SK-N-SH (cell line): ENCODE measurements at regions not wholly inside any gene's neighbourhood (a gene's known extent, or its start where the extent isn't known, plus 50 kb on each side); places are given as distances from the start of the nearest gene placed in this dataset.

Source experiments
- CHD2 ChIP-seq: fragments of 150-350 bp; IDR thresholded peaks from 2 replicates; pipeline ENCODE4 v1.6.1; 2018; ENCODE audit warnings: low read length; ENCODE audit not compliant: partially characterized antibody
- CTCF ChIP-seq: fragments of 200-600 bp; sonication (generic); IDR thresholded peaks from 2 replicates; pipeline ENCODE4 v1.6.1; 2017; ENCODE audit warnings: antibody characterized with exemption, mild to moderate bottlenecking, moderate library complexity
- EP300 ChIP-seq, 2 experiments: IDR thresholded peaks; 2 replicates each; pipeline versions ENCODE4 v1.4.0 to v1.6.1; 2012; ENCODE audit warnings: borderline replicate concordance in 1 of 2, low read depth in 1 of 2, low read length in 1 of 2
- JUND ChIP-seq: IDR thresholded peaks from 2 replicates; pipeline ENCODE4 v1.4.0; 2012
- MAX ChIP-seq: IDR thresholded peaks from 2 replicates; pipeline ENCODE4 v1.4.0; 2012; ENCODE audit warnings: low read depth
- PBX3 ChIP-seq: IDR thresholded peaks from 2 replicates; pipeline ENCODE4; 2012
- USF2 ChIP-seq: fragments of 150-350 bp; IDR thresholded peaks from 2 replicates; pipeline ENCODE4 v1.6.1; 2017; ENCODE audit warnings: antibody characterized with exemption, low read length, low read depth, borderline replicate concordance

- TF ChIP-seq CTCF (no peak), JUND (no peak), MAX (no peak), USF2 (no peak), CHD2 (no peak), EP300 (IDR thresholded peaks at IDR 0.05; ENCODE audit: borderline replicate concordance in 1 of 2, low read depth in 1 of 2, low read length in 1 of 2) (no peak), PBX3 (no peak)
These were observed 74.8 kb upstream of the NECTIN1 start for GRCh38 chr11:119803726-119804294.
